ENCODE measurements at regions not wholly inside any gene's neighbourhood (a gene's known extent, or its start where the extent isn't known, plus 50 kb on each side); places are given as distances from the start of the nearest gene placed in this dataset.

- DNase-seq (ENCODE audit: low spot score in 2 of 2, unreplicated experiment in 2 of 2), result no peak
- TF ChIP-seq CTCF (IDR thresholded peaks at IDR 0.05; ENCODE audit: unreplicated experiment), result no peak
- Mint-ChIP-seq H3K36me3 (no peaks in the 10 kb centered on the region), H3K4me1 (no peaks in the 10 kb centered on the region), H3K4me3 (no peak overlapping the region), H3K27me3 (ENCODE audit: low read depth) (no peaks in the 10 kb centered on the region), H3K9me3 (peaks cover 24% of the 10 kb centered on the region), H3K27ac (no peak overlapping the region)
These were observed 57.5 kb upstream of the S1PR3 start for GRCh38 chr9:88933607-88934379.

- H3K27me3 Mint-ChIP-seq (ENCODE audit: low read depth), result no peaks in the 10 kb centered on the region
- H3K36me3 Mint-ChIP-seq, result no peaks in the 10 kb centered on the region
- TF ChIP-seq CTCF (IDR thresholded peaks at IDR 0.05; ENCODE audit: unreplicated experiment), result no peak
- no peak for DNase-seq (ENCODE audit: low spot score in 2 of 2, unreplicated experiment in 2 of 2)
- no peak overlapping the region for H3K27ac Mint-ChIP-seq
- no peaks in the 10 kb centered on the region for H3K4me1 Mint-ChIP-seq
- H3K4me3 Mint-ChIP-seq, result no peak overlapping the region
- peaks cover 22% of the 10 kb centered on the region for H3K9me3 Mint-ChIP-seq
These were observed 56.3 kb upstream of the S1PR3 start for GRCh38 chr9:88934876-88935535.

- H3K4me1 Mint-ChIP-seq, result no peaks in the 10 kb centered on the region
These were observed 55.1 kb upstream of the S1PR3 start for GRCh38 chr9:88936132-88936531.

GRCh38 chr9:88936668-88937067 is 54.6 kb upstream of the S1PR3 start:
- peaks cover under 1% of the 10 kb centered on the region for H3K4me1 Mint-ChIP-seq
- H3K9me3 Mint-ChIP-seq, result peaks cover 22% of the 10 kb centered on the region
- H3K27ac Mint-ChIP-seq, result no peak overlapping the region
- no peak for TF ChIP-seq CTCF (IDR thresholded peaks at IDR 0.05; ENCODE audit: unreplicated experiment)
- no peak overlapping the region for H3K4me3 Mint-ChIP-seq
- H3K27me3 Mint-ChIP-seq (ENCODE audit: low read depth), result no peaks in the 10 kb centered on the region
- no peaks in the 10 kb centered on the region for H3K36me3 Mint-ChIP-seq
- DNase-seq (ENCODE audit: low spot score in 2 of 2, unreplicated experiment in 2 of 2), result no peak

More at GRCh38 chr9:88936132-88936531, 55.1 kb upstream of the S1PR3 start:
- peaks cover 22% of the 10 kb centered on the region for H3K9me3 Mint-ChIP-seq
- H3K27ac Mint-ChIP-seq, result no peak overlapping the region
- no peaks in the 10 kb centered on the region for H3K27me3 Mint-ChIP-seq (ENCODE audit: low read depth)
- no peak overlapping the region for H3K4me3 Mint-ChIP-seq
- DNase-seq (ENCODE audit: low spot score in 2 of 2, unreplicated experiment in 2 of 2), result no peak
- H3K36me3 Mint-ChIP-seq, result no peaks in the 10 kb centered on the region
- no peak for TF ChIP-seq CTCF (IDR thresholded peaks at IDR 0.05; ENCODE audit: unreplicated experiment)

- TF ChIP-seq CTCF (IDR thresholded peaks at IDR 0.05; ENCODE audit: unreplicated experiment), result no peak
- Mint-ChIP-seq H3K4me1 (peaks cover 6% of the 10 kb centered on the region), H3K36me3 (no peaks in the 10 kb centered on the region), H3K27ac (no peak overlapping the region), H3K9me3 (peaks cover 22% of the 10 kb centered on the region), H3K4me3 (no peak overlapping the region), H3K27me3 (ENCODE audit: low read depth) (no peaks in the 10 kb centered on the region)
- DNase-seq (ENCODE audit: low spot score in 2 of 2, unreplicated experiment in 2 of 2), result no peak
These were observed 54.0 kb upstream of the S1PR3 start for GRCh38 chr9:88937248-88937647.
